NCI-H2029 treated with DMSO at 0.1 percent for 48 hours (cell line): ENCODE measurements at regions not wholly inside any gene's neighbourhood (a gene's known extent, or its start where the extent isn't known, plus 50 kb on each side); places are given as distances from the start of the nearest gene placed in this dataset.

Experiments used
- DNase-seq: peaks from one replicate; lab custom pipeline; 2025; lab: John Stamatoyannopoulos, UW

- DNase-seq: no peak
These were observed 195.8 kb downstream of the PTEN start for GRCh38 chr10:88059190-88059589.

GRCh38 chr10:88060762-88061161, 197.3 kb downstream of the PTEN start:
- no peak for DNase-seq

- DNase-seq: no peak
These were observed 199.0 kb downstream of the PTEN start for GRCh38 chr10:88062385-88062784.

- no peak for DNase-seq
These were observed 199.5 kb downstream of the PTEN start for GRCh38 chr10:88062798-88063472.

GRCh38 chr10:88063861-88064557, 200.6 kb downstream of the PTEN start:
- no peak for DNase-seq

GRCh38 chr10:88064608-88065382, 201.4 kb downstream of the PTEN start:
- no peak for DNase-seq

GRCh38 chr10:88065383-88066049, 202.1 kb downstream of the PTEN start:
- no peak for DNase-seq

- no peak for DNase-seq
These were observed 202.9 kb downstream of the PTEN start for GRCh38 chr10:88066319-88066718.

GRCh38 chr10:88066876-88067275, 203.5 kb downstream of the PTEN start:
- no peak for DNase-seq

- DNase-seq: no peak
These were observed 204.3 kb downstream of the PTEN start for GRCh38 chr10:88067737-88068136.

- no peak for DNase-seq
These were observed 205.9 kb downstream of the PTEN start for GRCh38 chr10:88069338-88069737.

- no peak for DNase-seq
These were observed 206.9 kb downstream of the PTEN start for GRCh38 chr10:88070080-88070880.

- DNase-seq: no peak
These were observed 208.5 kb downstream of the PTEN start for GRCh38 chr10:88071879-88072278.

GRCh38 chr10:88073682-88074081, 210.3 kb downstream of the PTEN start:
- no peak for DNase-seq

- DNase-seq: no peak
These were observed 211.5 kb downstream of the PTEN start for GRCh38 chr10:88074971-88075370.

GRCh38 chr10:88076027-88076880, 212.8 kb downstream of the PTEN start:
- DNase-seq: no peak

GRCh38 chr10:88077977-88078376, 214.6 kb downstream of the PTEN start:
- no peak for DNase-seq

GRCh38 chr10:88080213-88080612, 216.8 kb downstream of the PTEN start:
- peak; percentile 18 for DNase-seq

- no peak for DNase-seq
These were observed 218.1 kb downstream of the PTEN start for GRCh38 chr10:88081457-88082054.

- DNase-seq: no peak
These were observed 219.0 kb downstream of the PTEN start for GRCh38 chr10:88082391-88082790.
